Fibroblast of mammary gland (primary cell): ENCODE measurements at regions not wholly inside any gene's neighbourhood (a gene's known extent, or its start where the extent isn't known, plus 50 kb on each side); places are given as distances from the start of the nearest gene placed in this dataset.

Experiments used
- DNase-seq: peaks from one replicate; pipeline ENCODE4 v3.0.0-alpha.2; 2010; ENCODE audit warnings: low read depth
- H3K4me3 ChIP-seq: 2 replicates; pipeline ENCODE4 v1.5.1; 2011; ENCODE audit warnings: low read depth, mild to moderate bottlenecking, low read length, moderate library complexity; ENCODE audit not compliant: control insufficient read depth
- TF ChIP-seq, protein P1 (sequence below): conservative IDR thresholded peaks from 2 replicates; pipeline ENCODE4 v1.5.1; 2011; ENCODE audit warnings: low read depth, low read length, inconsistent platforms; ENCODE audit not compliant: control insufficient read depth, insufficient read depth

DNA sequence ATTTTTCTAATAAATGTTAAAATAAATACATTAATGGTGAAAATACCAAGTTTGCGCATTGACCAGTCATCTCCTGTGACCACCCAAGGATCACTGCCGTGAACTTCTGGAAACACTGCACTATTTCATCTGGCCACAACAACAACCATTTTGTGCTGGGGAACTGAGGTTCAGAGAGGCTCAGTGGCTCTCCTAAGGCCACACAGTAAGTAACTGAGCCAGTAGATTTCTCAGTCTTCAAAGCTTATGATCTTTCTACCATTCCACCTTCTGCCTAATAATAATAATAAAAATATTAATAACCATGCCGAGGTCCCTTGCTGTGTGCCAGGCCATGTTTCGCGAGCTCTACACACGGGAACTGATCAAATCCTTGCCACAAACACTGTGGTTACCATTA is 182.0 kb downstream of the IRF8 start:
- TF ChIP-seq, protein P1, sequence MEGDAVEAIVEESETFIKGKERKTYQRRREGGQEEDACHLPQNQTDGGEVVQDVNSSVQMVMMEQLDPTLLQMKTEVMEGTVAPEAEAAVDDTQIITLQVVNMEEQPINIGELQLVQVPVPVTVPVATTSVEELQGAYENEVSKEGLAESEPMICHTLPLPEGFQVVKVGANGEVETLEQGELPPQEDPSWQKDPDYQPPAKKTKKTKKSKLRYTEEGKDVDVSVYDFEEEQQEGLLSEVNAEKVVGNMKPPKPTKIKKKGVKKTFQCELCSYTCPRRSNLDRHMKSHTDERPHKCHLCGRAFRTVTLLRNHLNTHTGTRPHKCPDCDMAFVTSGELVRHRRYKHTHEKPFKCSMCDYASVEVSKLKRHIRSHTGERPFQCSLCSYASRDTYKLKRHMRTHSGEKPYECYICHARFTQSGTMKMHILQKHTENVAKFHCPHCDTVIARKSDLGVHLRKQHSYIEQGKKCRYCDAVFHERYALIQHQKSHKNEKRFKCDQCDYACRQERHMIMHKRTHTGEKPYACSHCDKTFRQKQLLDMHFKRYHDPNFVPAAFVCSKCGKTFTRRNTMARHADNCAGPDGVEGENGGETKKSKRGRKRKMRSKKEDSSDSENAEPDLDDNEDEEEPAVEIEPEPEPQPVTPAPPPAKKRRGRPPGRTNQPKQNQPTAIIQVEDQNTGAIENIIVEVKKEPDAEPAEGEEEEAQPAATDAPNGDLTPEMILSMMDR = no peak
- no peak for DNase-seq
- no peak overlapping the region for H3K4me3 ChIP-seq

DNA sequence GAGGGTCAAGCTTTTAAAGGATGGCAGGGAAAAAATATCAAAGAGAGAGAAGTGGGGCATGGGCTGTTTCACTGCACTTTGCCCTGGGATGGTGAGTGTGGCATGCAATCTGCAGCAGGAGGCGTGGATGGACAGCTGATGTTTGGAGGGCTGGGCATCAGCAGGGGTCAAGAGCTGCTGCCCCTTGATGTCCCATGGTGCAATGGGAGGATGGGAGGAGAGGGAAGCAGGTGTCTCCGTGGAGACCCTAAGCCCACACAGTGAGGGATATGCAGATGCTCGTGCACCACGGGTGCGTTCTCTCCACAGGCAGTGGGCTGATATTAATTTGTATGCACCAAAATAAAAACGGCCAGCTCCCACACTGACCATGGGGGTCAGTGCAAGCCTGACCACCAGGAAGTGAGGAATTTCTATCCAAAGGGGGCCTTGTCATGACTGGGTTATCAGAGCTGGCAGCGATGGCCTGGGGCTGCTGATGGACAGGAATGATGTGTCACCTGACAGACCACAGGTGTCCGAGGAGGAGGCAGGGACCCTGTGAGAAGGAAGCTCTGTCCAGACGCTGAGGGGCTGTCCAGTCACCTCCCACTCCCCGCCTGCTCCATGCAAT is 183.6 kb downstream of the IRF8 start:
- TF ChIP-seq, protein P1 = no peak
- no peak for DNase-seq
- no peak overlapping the region for H3K4me3 ChIP-seq

DNA sequence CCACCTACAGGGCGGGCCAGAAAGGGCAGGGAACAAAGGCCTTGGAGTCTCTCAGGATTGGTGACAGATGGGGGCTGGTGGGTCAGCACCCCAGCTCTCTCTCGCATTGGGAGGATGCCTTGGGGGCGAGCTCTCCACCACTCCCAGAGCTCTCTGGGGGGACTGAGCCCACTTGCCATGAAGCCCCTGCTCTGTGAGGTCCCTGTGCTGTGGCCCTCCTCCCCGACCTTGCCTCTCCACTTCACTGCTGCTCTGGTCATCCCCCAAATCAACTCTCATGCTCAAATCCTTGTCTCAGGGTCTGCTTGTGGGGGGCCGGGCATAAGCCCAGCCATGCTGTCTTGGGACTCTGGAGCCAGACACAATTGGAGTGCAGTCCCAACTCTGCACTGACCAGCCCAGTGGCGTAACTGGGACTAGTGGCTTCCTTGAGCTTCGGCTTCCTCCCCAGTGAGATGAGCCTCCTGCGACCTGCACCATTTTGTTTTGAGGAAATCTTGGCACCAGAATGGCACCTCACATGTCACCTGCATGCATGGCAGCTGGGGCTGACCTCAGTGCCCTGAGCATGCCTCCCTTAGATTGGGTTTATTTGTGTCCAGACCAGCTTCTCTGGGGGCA is 184.5 kb downstream of the IRF8 start:
- TF ChIP-seq, protein P1 = no peak
- no peak for DNase-seq
- H3K4me3 ChIP-seq = no peak overlapping the region

DNA sequence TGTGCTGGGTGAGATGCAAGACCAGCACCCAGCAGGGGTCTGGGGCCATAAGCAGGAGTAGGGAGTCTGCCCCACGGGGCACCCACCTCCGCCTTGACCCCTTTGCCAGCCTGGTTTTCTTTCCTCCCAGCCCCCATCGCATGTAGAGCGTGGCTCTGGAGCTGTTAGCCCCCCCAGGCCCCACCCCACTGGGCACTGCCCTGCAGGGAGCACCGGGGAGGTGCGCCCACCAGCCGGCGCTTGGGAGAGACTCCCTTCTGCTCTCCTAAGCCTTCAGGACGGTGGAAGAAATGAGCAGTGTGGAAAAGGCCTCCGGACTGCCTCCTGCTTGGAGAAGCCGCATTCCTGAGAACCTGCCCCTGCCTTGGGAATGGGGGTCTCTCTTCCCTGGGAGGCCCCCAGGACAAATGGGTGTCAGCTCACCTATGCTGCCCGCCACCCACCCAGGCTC is 186.2 kb downstream of the IRF8 start:
- no peak overlapping the region for H3K4me3 ChIP-seq
- TF ChIP-seq, protein P1 = no peak
- no peak for DNase-seq

DNA sequence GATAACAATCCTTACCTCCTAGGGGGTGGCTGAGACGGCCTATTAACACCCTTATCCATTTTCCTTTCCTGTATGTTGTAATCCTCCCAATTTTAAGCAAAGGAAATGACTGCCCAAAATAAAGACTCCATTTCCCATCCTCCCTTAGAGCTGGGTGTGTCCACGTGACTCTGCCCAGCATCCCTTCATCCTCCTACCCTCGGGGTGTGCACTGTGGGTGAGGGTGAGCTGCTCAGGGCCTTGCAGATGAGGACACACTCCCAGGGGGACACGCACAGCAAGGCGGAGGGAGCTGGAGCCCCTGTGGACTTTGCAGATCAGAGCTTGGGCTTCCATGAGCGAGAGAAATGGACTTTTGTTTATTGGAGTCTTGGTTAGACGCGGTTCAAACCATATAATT is 186.8 kb downstream of the IRF8 start:
- H3K4me3 ChIP-seq = no peak overlapping the region
- DNase-seq = no peak
- TF ChIP-seq, protein P1 = no peak

DNA sequence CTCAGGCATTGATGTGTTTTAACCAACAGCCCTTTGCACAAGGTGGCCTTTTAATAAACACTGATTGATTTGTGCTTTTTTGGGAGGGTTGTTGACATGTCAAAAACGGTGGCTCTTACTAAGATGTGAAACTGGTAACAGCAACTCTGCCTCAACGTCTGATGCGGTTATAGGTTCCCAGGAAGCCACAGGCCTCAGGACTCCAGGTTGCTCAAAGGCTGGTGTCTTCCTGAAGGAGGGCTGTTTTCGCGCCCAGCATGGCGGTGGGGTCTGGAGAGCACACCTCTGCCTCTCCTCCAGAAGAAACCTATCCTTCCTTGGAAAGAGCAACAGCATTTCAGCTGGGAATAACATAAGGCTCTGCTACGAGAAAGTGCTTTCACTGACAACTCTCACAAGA is 187.5 kb downstream of the IRF8 start:
- DNase-seq = no peak
- TF ChIP-seq, protein P1 = no peak
- H3K4me3 ChIP-seq = no peak overlapping the region
